Testis (tissue), 2 donors: ENCODE measurements at regions not wholly inside any gene's neighbourhood (a gene's known extent, or its start where the extent isn't known, plus 50 kb on each side); places are given as distances from the start of the nearest gene placed in this dataset.

ENCODE experiments used
- POLR2A ChIP-seq: fragments of 450-650 bp; IDR thresholded peaks from one replicate; pipeline ENCODE4 v1.6.1; 2017; ENCODE audit warnings: antibody characterized with exemption, mild to moderate bottlenecking, moderate library complexity
- TF ChIP-seq, protein P1 (sequence below), 3 experiments: fragments of 450-650 bp in 2 of 3; fragments of 200-600 bp in 1 of 3; sonication (generic) in 1 of 3; IDR thresholded peaks; one replicate each; pipeline ENCODE4 v1.5.1; 2016 to 2019; ENCODE audit warnings: antibody characterized with exemption in 3 of 3, mild to moderate bottlenecking in 2 of 3, moderate library complexity in 1 of 3

DNA sequence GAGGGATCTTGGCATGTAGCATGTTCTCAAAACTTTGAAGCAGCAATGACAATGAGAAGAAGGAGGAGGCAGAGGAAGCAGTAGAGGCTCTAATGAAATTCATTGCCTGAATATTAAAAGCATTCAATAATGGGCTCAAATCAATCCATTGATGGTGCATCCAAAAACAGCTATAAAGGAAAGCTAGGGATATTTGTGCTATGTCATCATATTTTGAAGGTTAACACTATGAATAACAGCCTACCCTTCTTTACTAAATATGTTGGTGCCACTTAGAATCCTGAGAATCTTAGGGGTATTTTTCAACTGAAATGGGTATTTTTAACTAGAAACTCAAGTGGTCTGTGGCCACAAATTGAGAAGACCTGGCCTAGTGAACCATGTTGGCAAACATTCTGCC lies 153.7 kb downstream of the SETD4 start:
- TF ChIP-seq POLR2A = no peak
- TF ChIP-seq, protein P1, sequence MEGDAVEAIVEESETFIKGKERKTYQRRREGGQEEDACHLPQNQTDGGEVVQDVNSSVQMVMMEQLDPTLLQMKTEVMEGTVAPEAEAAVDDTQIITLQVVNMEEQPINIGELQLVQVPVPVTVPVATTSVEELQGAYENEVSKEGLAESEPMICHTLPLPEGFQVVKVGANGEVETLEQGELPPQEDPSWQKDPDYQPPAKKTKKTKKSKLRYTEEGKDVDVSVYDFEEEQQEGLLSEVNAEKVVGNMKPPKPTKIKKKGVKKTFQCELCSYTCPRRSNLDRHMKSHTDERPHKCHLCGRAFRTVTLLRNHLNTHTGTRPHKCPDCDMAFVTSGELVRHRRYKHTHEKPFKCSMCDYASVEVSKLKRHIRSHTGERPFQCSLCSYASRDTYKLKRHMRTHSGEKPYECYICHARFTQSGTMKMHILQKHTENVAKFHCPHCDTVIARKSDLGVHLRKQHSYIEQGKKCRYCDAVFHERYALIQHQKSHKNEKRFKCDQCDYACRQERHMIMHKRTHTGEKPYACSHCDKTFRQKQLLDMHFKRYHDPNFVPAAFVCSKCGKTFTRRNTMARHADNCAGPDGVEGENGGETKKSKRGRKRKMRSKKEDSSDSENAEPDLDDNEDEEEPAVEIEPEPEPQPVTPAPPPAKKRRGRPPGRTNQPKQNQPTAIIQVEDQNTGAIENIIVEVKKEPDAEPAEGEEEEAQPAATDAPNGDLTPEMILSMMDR (IDR thresholded peaks at IDR 0.05) = no peak
